ENCODE measurements at regions not wholly inside any gene's neighbourhood (a gene's known extent, or its start where the extent isn't known, plus 50 kb on each side); places are given as distances from the start of the nearest gene placed in this dataset.

GRCh38 chr1:81553503-81553902 is 247.2 kb upstream of the ADGRL2 start:
- H3K27me3 ChIP-seq (replicated peaks; ENCODE audit: insufficient read depth, low read depth, low read length, poor library complexity): no peaks in the 10 kb centered on the region
- peaks cover 3% of the 10 kb centered on the region for H3K4me1 ChIP-seq (ENCODE audit: insufficient read depth, low read length, poor library complexity, severe bottlenecking)
- no TSS peak for BruUV-seq (replicated peaks)
- ChIA-PET POLR2A (ENCODE audit: low non-redundant PET) (no interaction called here), CTCF (no interaction called here)
- no peaks in the 10 kb centered on the region for H3K36me3 ChIP-seq (ENCODE audit: insufficient read depth, low read length, poor library complexity, severe bottlenecking)
- intact Hi-C loops (cut with micrococcal nuclease; ENCODE audit: unreplicated experiment): no loop called here
- no peaks in the 10 kb centered on the region for H3K9me3 ChIP-seq (ENCODE audit: low read depth, low read length, poor library complexity, severe bottlenecking)
- no peak overlapping the region for H3K27ac ChIP-seq (ENCODE audit: low read depth, low read length, poor library complexity, severe bottlenecking)
- DNase-seq (ENCODE audit: low spot score): no peak
- TF ChIP-seq CTCF (conservative IDR thresholded peaks at IDR 0.05; ENCODE audit: low read depth, low read length) (no peak), EZH2 (IDR thresholded peaks at IDR 0.05; ENCODE audit: borderline replicate concordance, low read depth, low read length, poor library complexity, severe bottlenecking) (no peak)
- no peak overlapping the region for H3K4me3 ChIP-seq (ENCODE audit: low read depth, low read length, poor library complexity, severe bottlenecking)

GRCh38 chr1:81551946-81552345 is 248.8 kb upstream of the ADGRL2 start:
- Histone ChIP-seq H3K4me3 (ENCODE audit: low read depth, low read length, poor library complexity, severe bottlenecking) (no peak overlapping the region), H3K36me3 (ENCODE audit: insufficient read depth, low read length, poor library complexity, severe bottlenecking) (no peaks in the 10 kb centered on the region), H3K27ac (ENCODE audit: low read depth, low read length, poor library complexity, severe bottlenecking) (no peak overlapping the region), H3K9me3 (ENCODE audit: low read depth, low read length, poor library complexity, severe bottlenecking) (no peaks in the 10 kb centered on the region), H3K4me1 (ENCODE audit: insufficient read depth, low read length, poor library complexity, severe bottlenecking) (peaks cover 5% of the 10 kb centered on the region), H3K27me3 (replicated peaks; ENCODE audit: insufficient read depth, low read depth, low read length, poor library complexity) (no peaks in the 10 kb centered on the region)
- CTCF ChIA-PET: no interaction called here
- TF ChIP-seq CTCF (conservative IDR thresholded peaks at IDR 0.05; ENCODE audit: low read depth, low read length): no peak
- TF ChIP-seq EZH2 (IDR thresholded peaks at IDR 0.05; ENCODE audit: borderline replicate concordance, low read depth, low read length, poor library complexity, severe bottlenecking): no peak
- POLR2A ChIA-PET (ENCODE audit: low non-redundant PET): no interaction called here
- intact Hi-C loops (cut with micrococcal nuclease; ENCODE audit: unreplicated experiment): no loop called here
- DNase-seq (ENCODE audit: low spot score): no peak
- BruUV-seq (replicated peaks): no TSS peak

GRCh38 chr1:81550753-81551152 is 250.0 kb upstream of the ADGRL2 start:
- Histone ChIP-seq H3K36me3 (ENCODE audit: insufficient read depth, low read length, poor library complexity, severe bottlenecking) (no peaks in the 10 kb centered on the region), H3K4me1 (ENCODE audit: insufficient read depth, low read length, poor library complexity, severe bottlenecking) (peaks cover 5% of the 10 kb centered on the region), H3K27me3 (replicated peaks; ENCODE audit: insufficient read depth, low read depth, low read length, poor library complexity) (no peaks in the 10 kb centered on the region), H3K9me3 (ENCODE audit: low read depth, low read length, poor library complexity, severe bottlenecking) (no peaks in the 10 kb centered on the region), H3K27ac (ENCODE audit: low read depth, low read length, poor library complexity, severe bottlenecking) (no peak overlapping the region), H3K4me3 (ENCODE audit: low read depth, low read length, poor library complexity, severe bottlenecking) (no peak overlapping the region)
- ChIA-PET CTCF (interaction anchor here (1.5 kb wide), 1 partner anchor 210 kb away, joined by 6 read pairs; no protein-coding TSS in a partner anchor), POLR2A (ENCODE audit: low non-redundant PET) (no interaction called here)
- BruUV-seq (replicated peaks): no TSS peak
- TF ChIP-seq EZH2 (IDR thresholded peaks at IDR 0.05; ENCODE audit: borderline replicate concordance, low read depth, low read length, poor library complexity, severe bottlenecking): no peak
- TF ChIP-seq CTCF (conservative IDR thresholded peaks at IDR 0.05; ENCODE audit: low read depth, low read length): no peak
- DNase-seq (ENCODE audit: low spot score): no peak
- intact Hi-C loops (cut with micrococcal nuclease; ENCODE audit: unreplicated experiment): no loop called here

All from A673 (cell line).